ENCODE measurements at regions not wholly inside any gene's neighbourhood (a gene's known extent, or its start where the extent isn't known, plus 50 kb on each side); places are given as distances from the start of the nearest gene placed in this dataset.

DNA sequence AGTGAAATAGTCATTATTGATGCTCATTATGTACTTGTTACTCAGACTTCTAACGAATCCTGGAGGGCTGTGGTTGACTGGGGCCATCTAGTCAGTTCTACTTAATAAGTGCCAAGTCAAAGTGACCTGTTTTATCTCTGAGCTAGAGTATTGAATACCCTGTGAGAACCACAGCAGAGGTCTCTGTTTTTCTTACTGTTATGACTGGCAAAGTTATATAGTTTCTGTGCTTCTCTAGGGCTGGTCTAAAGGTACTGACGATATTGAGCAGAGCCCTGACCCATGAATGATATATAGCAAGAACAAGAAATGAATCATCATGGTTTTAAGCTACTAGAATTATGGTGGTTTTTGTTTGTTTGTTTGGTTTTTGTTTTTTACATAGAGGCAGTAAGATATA lies 555.8 kb downstream of the PLA2G4A start:
- no peaks in the 10 kb centered on the region for H3K27me3 Mint-ChIP-seq

DNA sequence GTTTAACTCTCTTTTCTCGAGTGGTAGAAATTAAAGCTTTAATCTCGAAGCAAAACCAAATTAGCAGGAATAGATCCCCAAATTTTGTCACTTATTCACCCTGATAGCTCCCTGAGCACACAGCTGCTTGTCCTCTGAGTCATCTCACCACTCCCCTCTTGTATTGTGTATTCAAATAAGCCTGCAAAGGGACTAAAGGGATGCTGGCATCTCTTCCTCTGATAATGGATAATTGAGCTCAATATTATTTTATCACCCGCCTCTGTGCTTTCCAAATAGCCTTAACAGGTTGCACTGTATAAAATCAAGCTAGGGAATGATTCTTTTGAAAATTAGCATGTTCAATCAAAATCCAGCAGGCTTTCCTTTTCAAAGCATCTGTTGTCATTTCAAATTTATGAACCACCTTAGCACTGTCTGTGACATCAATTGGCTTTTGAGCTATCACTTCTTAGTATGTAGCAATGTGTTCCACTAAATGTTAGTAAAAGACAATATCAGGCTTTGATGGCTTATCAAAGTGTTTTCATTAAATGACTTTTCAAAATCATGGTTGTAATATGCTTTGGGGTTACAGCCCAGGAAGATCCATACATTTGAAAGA lies 561.6 kb downstream of the PLA2G4A start:
- Mint-ChIP-seq H3K9me3 (no peaks in the 10 kb centered on the region), H3K27ac (no peak overlapping the region), H3K4me1 (no peaks in the 10 kb centered on the region), H3K36me3 (no peaks in the 10 kb centered on the region), H3K27me3 (no peaks in the 10 kb centered on the region), H3K4me3 (no peak overlapping the region)
- no peak for DNase-seq

More for the DNA sequence above, 555.8 kb downstream of the PLA2G4A start:
- Mint-ChIP-seq H3K4me1 (no peaks in the 10 kb centered on the region), H3K27ac (no peak overlapping the region), H3K36me3 (no peaks in the 10 kb centered on the region), H3K4me3 (no peak overlapping the region), H3K9me3 (no peaks in the 10 kb centered on the region)
- DNase-seq = no peak

DNA sequence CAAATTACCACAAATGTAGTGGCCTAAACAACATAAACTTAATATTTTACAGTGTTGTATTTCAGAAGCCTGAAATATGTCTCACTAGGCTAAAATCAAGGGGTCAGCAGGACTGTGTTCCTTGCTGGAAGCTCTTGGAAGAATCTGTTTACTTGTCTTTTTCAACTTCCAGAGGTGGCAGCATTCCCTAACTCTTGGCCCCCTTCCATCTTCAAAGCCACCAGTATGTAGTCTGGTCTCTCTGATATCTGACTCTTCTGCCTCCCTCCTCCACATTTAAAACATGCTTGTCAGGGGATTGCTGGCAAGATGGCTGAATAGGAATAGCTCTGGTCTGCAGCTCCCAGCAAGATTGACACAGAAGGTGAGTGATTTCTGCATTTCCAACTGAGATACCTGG lies 567.5 kb downstream of the PLA2G4A start:
- H3K4me1 Mint-ChIP-seq = no peaks in the 10 kb centered on the region
- DNase-seq = no peak
- H3K27me3 Mint-ChIP-seq = no peaks in the 10 kb centered on the region
- peaks cover 13% of the 10 kb centered on the region for H3K9me3 Mint-ChIP-seq
- no peak overlapping the region for H3K4me3 Mint-ChIP-seq
- no peaks in the 10 kb centered on the region for H3K36me3 Mint-ChIP-seq
- no peak overlapping the region for H3K27ac Mint-ChIP-seq

DNA sequence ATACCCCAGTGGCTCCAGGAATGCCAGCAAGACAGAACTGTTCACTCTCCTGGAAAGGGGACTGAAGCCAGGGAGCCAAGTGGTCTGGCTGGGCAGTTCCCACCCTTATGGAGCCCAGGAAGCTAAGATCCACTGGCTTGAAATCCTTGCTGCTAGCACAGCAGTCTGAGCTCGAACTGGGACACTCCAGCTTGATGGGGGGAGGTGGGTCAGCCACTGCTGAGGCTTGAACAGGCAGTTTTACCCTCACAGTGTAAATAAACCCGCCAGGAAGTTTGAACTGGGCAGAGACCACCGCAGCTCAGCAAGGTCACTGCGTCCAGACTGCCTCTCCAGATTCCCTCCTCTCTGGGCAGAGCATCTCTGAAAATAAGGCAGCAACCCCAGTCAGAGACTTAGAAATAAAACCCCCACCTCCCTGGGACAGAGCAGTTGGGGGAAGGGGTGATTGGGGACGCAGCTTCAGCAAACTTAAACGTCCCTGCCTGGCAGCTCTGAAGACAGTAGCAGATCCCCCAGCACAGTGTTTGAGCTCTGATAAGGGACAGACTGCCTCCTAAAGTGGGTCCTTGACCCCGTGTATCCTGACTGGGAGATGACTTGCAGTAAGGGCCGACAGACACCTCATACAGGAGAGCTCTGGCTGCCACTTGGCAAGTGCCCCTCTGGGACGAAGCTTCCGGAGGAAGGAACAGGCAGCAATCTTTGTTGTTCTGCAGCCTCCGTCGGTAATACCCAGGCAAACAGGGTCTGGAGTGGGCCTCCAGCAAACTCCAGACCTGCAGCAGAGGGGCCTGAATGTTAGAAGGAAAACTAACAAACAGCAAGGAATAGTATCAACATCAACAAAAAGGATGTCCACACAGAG lies 568.4 kb downstream of the PLA2G4A start:
- H3K27ac Mint-ChIP-seq = no peak overlapping the region
- no peaks in the 10 kb centered on the region for H3K36me3 Mint-ChIP-seq
- H3K4me1 Mint-ChIP-seq = no peaks in the 10 kb centered on the region
- peaks cover 13% of the 10 kb centered on the region for H3K9me3 Mint-ChIP-seq
- no peak for DNase-seq
- H3K27me3 Mint-ChIP-seq = no peaks in the 10 kb centered on the region
- H3K4me3 Mint-ChIP-seq = no peak overlapping the region

DNA sequence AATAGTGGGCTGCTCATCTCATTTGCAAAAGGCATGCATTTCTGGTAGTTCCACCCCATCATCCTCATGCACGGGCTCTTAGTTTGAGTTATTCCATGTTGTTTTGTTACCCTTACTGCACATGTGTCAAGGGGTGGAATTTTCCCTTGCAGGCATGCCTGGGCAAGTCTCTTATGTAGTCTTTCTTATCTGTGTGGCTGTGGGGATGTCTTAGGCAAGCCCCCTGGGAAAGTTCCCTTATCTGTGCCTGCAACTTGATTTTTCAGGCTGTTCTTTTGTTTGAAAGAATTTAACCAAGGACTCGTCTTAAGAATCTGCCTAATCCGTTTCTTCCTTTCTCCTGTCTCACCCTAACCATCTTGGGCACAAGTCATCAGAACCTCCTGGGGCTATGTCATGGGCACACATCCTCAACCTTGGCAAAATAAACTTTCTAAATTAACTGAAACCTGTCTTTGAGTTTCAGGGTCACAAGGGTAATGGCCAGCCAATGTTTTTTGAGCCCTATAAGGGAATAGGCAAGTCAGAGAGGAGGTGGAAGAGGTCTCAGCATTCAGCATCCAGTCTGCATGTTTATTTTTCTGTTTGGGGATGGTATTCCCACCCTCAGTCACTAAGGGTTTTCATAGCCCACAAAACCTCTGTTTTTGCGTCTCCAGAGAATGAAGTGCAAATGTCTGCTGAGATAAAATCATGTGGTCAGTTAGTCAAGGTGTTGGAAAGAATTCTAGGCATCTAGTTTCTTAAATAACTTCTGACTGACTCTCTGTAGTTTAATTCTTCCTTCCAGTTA lies 579.7 kb downstream of the PLA2G4A start:
- Mint-ChIP-seq H3K9me3 (no peaks in the 10 kb centered on the region), H3K36me3 (no peaks in the 10 kb centered on the region), H3K4me3 (no peak overlapping the region), H3K4me1 (no peaks in the 10 kb centered on the region), H3K27ac (no peak overlapping the region), H3K27me3 (no peaks in the 10 kb centered on the region)
- no peak for DNase-seq

DNA sequence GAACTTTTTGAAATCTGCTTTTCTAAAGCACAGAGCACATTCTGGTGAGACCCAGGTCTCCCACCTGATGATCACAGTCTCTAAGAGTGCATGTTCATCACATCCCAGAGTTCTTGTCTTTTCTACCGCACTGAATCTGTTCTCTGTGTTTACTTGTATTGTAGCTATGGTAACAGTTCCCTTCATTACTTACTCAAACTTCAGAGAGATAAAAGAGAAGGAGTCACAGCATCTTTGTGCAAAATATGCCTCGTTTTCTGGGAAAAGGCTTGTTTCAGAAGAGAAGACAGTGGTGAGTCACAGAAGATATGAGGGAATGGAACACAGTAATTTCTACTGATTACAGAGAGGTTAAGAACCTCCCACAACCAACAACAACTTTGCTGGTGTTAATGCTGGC lies 580.6 kb downstream of the PLA2G4A start:
- H3K4me3 Mint-ChIP-seq = no peak overlapping the region
- H3K9me3 Mint-ChIP-seq = no peaks in the 10 kb centered on the region
- H3K27ac Mint-ChIP-seq = no peak overlapping the region
- DNase-seq = no peak
- no peaks in the 10 kb centered on the region for H3K27me3 Mint-ChIP-seq
- H3K4me1 Mint-ChIP-seq = no peaks in the 10 kb centered on the region
- H3K36me3 Mint-ChIP-seq = no peaks in the 10 kb centered on the region

DNA sequence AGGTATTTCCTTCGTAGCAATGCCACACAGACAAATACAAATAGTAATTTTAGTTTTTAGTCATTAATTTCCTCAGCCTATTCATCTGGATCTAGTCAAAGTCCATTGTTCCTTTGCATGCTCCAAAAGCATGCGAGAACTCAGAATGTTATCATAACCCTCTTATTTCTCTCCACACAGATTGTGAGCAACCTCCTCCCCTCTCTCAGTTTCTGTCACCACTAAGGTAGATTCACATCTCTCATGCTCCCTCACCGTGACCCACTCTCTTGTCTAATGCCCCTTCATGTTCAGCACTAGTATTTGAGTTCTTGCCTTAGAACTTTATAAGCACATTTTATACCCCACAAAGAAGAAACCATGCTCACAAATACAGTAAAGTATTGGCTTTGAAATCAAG lies 582.4 kb downstream of the PLA2G4A start:
- no peak for DNase-seq
- no peaks in the 10 kb centered on the region for H3K9me3 Mint-ChIP-seq
- no peak overlapping the region for H3K27ac Mint-ChIP-seq
- H3K4me1 Mint-ChIP-seq = no peaks in the 10 kb centered on the region
- no peaks in the 10 kb centered on the region for H3K36me3 Mint-ChIP-seq
- H3K27me3 Mint-ChIP-seq = no peaks in the 10 kb centered on the region
- H3K4me3 Mint-ChIP-seq = no peak overlapping the region

DNA sequence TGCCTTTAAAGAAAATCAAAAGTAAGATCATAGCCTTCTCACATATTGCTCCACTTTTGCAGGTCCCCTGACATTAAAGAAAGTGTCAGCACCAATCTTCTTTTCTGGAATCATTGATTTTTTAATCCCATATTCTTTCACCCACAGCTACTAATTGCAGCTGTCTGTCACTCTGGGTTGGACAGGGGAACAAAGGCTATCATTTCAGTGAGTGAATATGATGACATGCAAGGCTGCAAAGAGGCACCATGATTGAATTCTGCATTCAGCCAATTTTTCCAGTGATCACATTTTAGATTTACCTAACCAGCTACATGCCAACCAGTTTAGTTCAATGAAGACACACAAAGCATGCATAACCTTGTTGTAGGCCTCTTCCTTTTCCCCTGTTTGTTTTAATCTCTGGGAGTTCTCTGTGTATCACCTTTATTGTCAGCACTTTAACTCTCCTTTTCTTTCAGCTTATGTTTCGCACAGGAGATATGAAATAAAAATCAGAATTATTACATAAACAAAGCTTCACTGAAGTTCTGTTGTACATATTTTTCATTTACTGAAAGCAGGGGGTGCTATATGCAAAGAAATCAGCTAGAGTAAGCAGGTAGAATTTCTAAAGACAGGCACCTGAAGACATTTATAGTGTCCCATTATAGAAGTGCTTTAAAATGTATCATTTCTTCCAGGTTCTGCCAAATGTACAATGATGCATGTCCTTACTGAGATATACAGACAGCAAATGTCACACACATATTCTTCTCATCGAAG lies 584.8 kb downstream of the PLA2G4A start:
- Mint-ChIP-seq H3K27me3 (no peaks in the 10 kb centered on the region), H3K4me1 (no peaks in the 10 kb centered on the region), H3K9me3 (peaks cover 2% of the 10 kb centered on the region), H3K4me3 (no peak overlapping the region), H3K27ac (no peak overlapping the region), H3K36me3 (no peaks in the 10 kb centered on the region)
- no peak for DNase-seq

DNA sequence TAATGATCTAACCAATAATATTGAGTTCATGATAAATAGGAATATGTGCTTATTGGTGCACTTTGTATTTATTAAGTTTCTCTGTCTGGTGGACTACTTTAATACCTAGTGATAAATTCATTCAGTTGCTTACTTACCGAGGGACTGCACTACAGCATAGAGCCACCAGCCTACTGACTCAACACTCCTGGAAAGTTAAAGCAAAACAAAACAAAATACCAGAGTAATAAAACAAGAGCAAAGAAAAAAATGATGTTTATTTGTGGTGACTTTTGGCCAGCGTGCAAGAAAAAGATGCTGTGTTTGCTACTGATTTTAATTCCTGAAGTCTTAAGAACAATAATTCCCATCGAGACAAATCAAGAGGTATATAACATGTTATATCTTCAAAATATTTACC lies 586.3 kb downstream of the PLA2G4A start:
- H3K36me3 Mint-ChIP-seq = no peaks in the 10 kb centered on the region
- DNase-seq = no peak
- no peak overlapping the region for H3K27ac Mint-ChIP-seq
- H3K9me3 Mint-ChIP-seq = peaks cover 2% of the 10 kb centered on the region
- H3K4me3 Mint-ChIP-seq = no peak overlapping the region
- no peaks in the 10 kb centered on the region for H3K4me1 Mint-ChIP-seq
- H3K27me3 Mint-ChIP-seq = no peaks in the 10 kb centered on the region

DNA sequence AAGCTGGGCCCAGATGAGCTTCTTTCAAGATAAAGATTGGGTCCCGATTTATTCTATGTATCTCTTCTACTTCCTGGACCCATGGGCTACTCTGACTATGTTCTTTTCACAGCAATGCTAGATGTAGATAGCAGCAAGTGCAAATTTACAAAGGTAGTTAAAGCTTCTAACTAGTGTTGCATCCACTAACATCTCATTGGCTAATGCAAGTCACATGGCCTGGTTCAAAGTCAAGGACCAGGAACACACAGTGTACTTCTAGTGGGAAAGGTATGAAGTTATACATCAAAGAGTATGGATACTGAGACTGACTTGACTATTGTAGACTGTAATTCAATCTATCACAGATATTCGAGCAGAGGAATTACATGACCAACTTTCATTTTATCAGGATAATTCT lies 588.8 kb downstream of the PLA2G4A start:
- Mint-ChIP-seq H3K4me3 (no peak overlapping the region), H3K36me3 (no peaks in the 10 kb centered on the region)

DNA sequence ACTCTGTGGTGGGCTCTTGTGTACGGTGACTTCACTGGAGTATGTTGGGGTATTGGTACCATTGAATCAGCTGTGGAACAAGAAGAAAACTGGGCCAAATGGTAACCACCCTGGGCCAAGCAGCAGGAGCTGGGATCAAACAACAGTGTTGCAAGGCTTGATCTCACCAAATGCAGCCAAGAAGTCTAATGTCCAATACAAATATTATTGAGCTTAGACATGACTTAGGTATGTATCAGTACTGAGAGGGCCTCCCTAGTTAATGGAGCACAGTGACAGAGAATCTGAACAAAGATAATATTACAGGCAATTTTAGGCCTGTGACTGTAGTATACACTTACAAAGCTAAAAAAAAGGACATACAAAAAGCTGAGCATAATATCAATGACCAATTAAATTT lies 604.8 kb downstream of the PLA2G4A start:
- no peak overlapping the region for H3K4me3 Mint-ChIP-seq
- no peaks in the 10 kb centered on the region for H3K36me3 Mint-ChIP-seq
- no peaks in the 10 kb centered on the region for H3K27me3 Mint-ChIP-seq
- H3K9me3 Mint-ChIP-seq = peaks cover 1% of the 10 kb centered on the region
- H3K27ac Mint-ChIP-seq = no peak overlapping the region
- H3K4me1 Mint-ChIP-seq = no peaks in the 10 kb centered on the region
- DNase-seq = no peak

More for the DNA sequence above, 588.8 kb downstream of the PLA2G4A start:
- DNase-seq = no peak
- H3K27ac Mint-ChIP-seq = no peak overlapping the region
- H3K4me1 Mint-ChIP-seq = no peaks in the 10 kb centered on the region
- no peaks in the 10 kb centered on the region for H3K27me3 Mint-ChIP-seq
- peaks cover 2% of the 10 kb centered on the region for H3K9me3 Mint-ChIP-seq

DNA sequence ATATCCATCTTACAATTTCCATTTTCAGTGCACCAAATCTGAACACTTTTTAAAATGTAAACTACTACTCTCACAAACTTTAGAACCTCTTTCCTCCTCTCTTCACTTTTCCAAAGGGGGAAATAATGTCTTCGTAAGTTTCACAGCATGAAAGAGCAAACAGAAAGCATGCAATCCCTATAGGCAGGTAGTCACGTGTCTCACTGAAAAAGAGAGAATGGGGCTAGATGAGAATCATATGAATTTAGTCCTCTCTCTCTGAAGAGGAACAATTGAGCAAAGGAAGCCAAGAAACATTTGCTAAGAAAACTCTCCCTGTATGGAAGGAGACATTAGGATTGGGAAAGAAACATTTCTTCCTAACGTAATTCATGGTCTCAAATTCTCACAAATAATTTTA lies 613.9 kb downstream of the PLA2G4A start:
- Mint-ChIP-seq H3K27me3 (no peaks in the 10 kb centered on the region), H3K4me3 (no peak overlapping the region), H3K27ac (no peak overlapping the region), H3K9me3 (peaks cover 3% of the 10 kb centered on the region), H3K36me3 (no peaks in the 10 kb centered on the region), H3K4me1 (no peaks in the 10 kb centered on the region)
- DNase-seq = no peak

DNA sequence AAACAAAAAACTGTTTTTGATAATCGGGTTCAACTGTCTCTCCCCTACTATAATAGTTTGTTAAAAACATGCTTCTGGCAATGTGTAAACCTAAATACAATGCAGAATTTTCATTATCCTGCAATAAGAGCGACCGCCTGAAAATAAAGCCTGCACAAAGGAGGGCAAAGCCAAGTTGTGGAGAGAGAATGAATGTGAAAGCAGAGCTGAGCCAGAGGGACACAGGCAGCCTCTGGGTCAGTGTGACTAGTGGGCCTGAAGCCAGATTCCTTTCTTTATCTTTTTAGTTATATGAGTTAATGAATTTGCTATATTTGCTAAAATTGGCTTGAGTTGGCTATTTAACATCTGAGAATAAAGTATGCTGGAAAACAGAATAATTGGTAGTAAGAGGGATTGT lies 615.2 kb downstream of the PLA2G4A start:
- no peak overlapping the region for H3K27ac Mint-ChIP-seq
- no peak for DNase-seq
- H3K27me3 Mint-ChIP-seq = no peaks in the 10 kb centered on the region
- no peaks in the 10 kb centered on the region for H3K4me1 Mint-ChIP-seq
- H3K9me3 Mint-ChIP-seq = peaks cover 3% of the 10 kb centered on the region
- no peaks in the 10 kb centered on the region for H3K36me3 Mint-ChIP-seq
- H3K4me3 Mint-ChIP-seq = no peak overlapping the region

DNA sequence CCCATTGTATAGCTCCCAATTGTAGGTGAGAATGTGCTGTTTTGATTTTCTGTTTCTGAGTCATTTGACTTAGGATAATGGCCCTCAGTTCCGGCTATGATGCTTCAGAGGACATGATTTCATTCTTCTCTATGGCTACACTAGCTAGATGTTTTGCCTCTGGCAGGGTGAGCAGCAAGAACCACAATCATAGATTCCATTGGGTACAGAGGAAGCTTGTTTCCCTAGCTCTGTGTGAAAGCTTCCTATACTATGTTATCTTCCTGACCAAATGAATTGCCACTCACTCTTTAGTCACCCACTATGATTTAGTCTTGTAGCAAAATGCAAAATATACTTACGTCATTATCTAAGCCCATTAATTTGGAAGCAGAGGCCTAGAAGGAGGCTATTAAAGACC lies 616.3 kb downstream of the PLA2G4A start:
- no peaks in the 10 kb centered on the region for H3K4me1 Mint-ChIP-seq
- no peaks in the 10 kb centered on the region for H3K27me3 Mint-ChIP-seq
- DNase-seq = no peak
- peaks cover 3% of the 10 kb centered on the region for H3K9me3 Mint-ChIP-seq
- H3K4me3 Mint-ChIP-seq = no peak overlapping the region
- no peaks in the 10 kb centered on the region for H3K36me3 Mint-ChIP-seq
- no peak overlapping the region for H3K27ac Mint-ChIP-seq

DNA sequence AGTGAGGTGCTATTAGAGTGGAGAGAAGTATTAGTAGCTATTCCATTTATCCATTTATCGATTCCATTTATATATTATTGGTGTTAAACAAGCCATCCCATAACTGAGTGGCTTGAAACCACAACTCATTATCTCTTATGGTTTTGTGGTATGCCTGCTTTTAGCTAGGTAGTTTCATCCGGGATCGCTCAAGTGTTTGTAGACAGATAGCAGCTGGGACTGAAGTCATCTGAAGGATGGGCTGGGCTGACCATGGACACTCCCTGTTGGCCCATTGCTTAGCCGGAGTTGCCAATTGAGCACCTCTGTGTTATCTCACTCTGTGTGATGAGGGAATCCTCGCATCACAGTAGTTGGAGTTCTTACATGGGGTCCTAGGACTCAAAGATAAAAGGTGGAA lies 622.5 kb downstream of the PLA2G4A start:
- H3K36me3 Mint-ChIP-seq = no peaks in the 10 kb centered on the region
- no peak overlapping the region for H3K27ac Mint-ChIP-seq
- no peak overlapping the region for H3K4me3 Mint-ChIP-seq
- H3K4me1 Mint-ChIP-seq = no peaks in the 10 kb centered on the region
- no peaks in the 10 kb centered on the region for H3K27me3 Mint-ChIP-seq
- DNase-seq = no peak
- H3K9me3 Mint-ChIP-seq = peaks cover 1% of the 10 kb centered on the region

All from activated naive CD8-positive, alpha-beta T cell treated with anti-CD3 and anti-CD28 coated beads for 36 hours (primary cell).